Pancreas (tissue), 10 donors: ENCODE measurements at regions not wholly inside any gene's neighbourhood (a gene's known extent, or its start where the extent isn't known, plus 50 kb on each side); places are given as distances from the start of the nearest gene placed in this dataset.

Experiments used
- ATAC-seq, 4 donors: fragments of 200-7000 bp; cut with Tn5 transposase; one replicate each; pipeline versions ENCODE4 v1.8.0 to v1.9.1; 2020; ENCODE audit warnings: mild to moderate bottlenecking in 4 of 4, moderate library complexity in 4 of 4
- DNase-seq, 6 donors: peaks; one replicate each; pipeline ENCODE4 v3.0.0-alpha.2; 2020
- FAIRE-seq: peaks from 2 replicates; lab custom pipeline; 2012; peaks lifted over from hg19 to GRCh38; lab: Jason Lieb, UNC
- H3K27ac ChIP-seq, 4 donors: fragments of 200-600 bp; sonication (generic); 1 replicate in 3 of 4; 2 replicates in 1 of 4; pipeline versions ENCODE4 v1.5.0 to v1.8.0; 2020
- H3K27me3 ChIP-seq, 4 donors: fragments of 200-600 bp; one replicate each; pipeline ENCODE4 v1.8.0; 2021
- H3K36me3 ChIP-seq, 3 donors: fragments of 200-600 bp; sonication (generic) in 1 of 3; one replicate each; pipeline versions ENCODE4 v1.5.0 to v1.8.0; 2020 to 2021
- H3K4me1 ChIP-seq, 3 donors: fragments of 200-600 bp; one replicate each; pipeline ENCODE4 v1.8.0; 2021
- H3K4me3 ChIP-seq, 4 donors: fragments of 200-600 bp; sonication (generic) in 2 of 4; one replicate each; pipeline versions ENCODE4 v1.5.0 to v1.8.0; 2020 to 2021
- H3K9me3 ChIP-seq, 4 donors: fragments of 200-600 bp; one replicate each; pipeline ENCODE4 v1.8.0; 2021
- WGBS, 2 donors: extraction: QIAGEN DNeasy Blood & Tissue Kit; methylation state at CpG; one replicate each; pipeline ENCODE4 v1.1.7; 2013; 5-methylcytosine and 5-hydroxymethylcytosine counted together
- intact Hi-C, 3 donors: fragments of 100-400 bp; cut with DNase I; formaldehyde crosslinking; loops; one replicate each; pipeline versions ENCODE4 v1.11.1 to v1.14.2; 2022
- TF ChIP-seq, protein P1 (sequence below), 4 donors: fragments of 200-600 bp; sonication (generic) in 3 of 4; IDR thresholded peaks; one replicate each; pipeline versions ENCODE4 v1.5.0 to v1.8.0; 2021; ENCODE audit warnings: antibody characterized with exemption in 4 of 4
- donor health status: healthy with polysubstance abuse.
- donor health status: DM: no; HTN: no; CAD: no; lungs with moderate emphysema.
- donor health status: DM: no; HTN: no; CAD: no.
- donor health status: control.
- donor health status: control.
- donor health status: Bipolar disorder and iron deficiency.
- donor health status: DM: yes; HTN: yes; CAD: no.
- donor health status: DM: no; HTN: no; CAD: no.
- donor health status: DM: no; HTN: no; CAD: no.
- donor health status: DM: yes; HTN: yes; CAD: no.

- FAIRE-seq: no peak
These were observed 87.6 kb upstream of the PRB2 start for GRCh38 chr12:11482955-11483354.

GRCh38 chr12:11486623-11487444 is 91.5 kb upstream of the PRB2 start:
- no peak overlapping the region for H3K27ac ChIP-seq
- intact Hi-C loops: loop anchor here in 2 of 3 donors (10.0 kb wide), 2 partner anchors 252 to 712 kb away; no protein-coding TSS in a partner anchor
- no peaks in the 10 kb centered on the region for H3K27me3 ChIP-seq
- H3K36me3 ChIP-seq: no peaks in the 10 kb centered on the region
- WGBS, 2 donors: 23 to 24% methylated on average over 13 of the region's 13 CpGs
- TF ChIP-seq, protein P1, sequence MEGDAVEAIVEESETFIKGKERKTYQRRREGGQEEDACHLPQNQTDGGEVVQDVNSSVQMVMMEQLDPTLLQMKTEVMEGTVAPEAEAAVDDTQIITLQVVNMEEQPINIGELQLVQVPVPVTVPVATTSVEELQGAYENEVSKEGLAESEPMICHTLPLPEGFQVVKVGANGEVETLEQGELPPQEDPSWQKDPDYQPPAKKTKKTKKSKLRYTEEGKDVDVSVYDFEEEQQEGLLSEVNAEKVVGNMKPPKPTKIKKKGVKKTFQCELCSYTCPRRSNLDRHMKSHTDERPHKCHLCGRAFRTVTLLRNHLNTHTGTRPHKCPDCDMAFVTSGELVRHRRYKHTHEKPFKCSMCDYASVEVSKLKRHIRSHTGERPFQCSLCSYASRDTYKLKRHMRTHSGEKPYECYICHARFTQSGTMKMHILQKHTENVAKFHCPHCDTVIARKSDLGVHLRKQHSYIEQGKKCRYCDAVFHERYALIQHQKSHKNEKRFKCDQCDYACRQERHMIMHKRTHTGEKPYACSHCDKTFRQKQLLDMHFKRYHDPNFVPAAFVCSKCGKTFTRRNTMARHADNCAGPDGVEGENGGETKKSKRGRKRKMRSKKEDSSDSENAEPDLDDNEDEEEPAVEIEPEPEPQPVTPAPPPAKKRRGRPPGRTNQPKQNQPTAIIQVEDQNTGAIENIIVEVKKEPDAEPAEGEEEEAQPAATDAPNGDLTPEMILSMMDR (IDR thresholded peaks at IDR 0.05): peak; percentile 83 to 97 (median 94)
- ATAC-seq: peak; percentile 85 to 99 (median 98)
- no peak overlapping the region for H3K4me3 ChIP-seq
- peak in 5 of 6 donors; percentile 64 to 76 (median 72) for DNase-seq
- no peaks in the 10 kb centered on the region for H3K9me3 ChIP-seq
- peak; percentile 97 for FAIRE-seq
- no peaks in the 10 kb centered on the region for H3K4me1 ChIP-seq

More at GRCh38 chr12:11482955-11483354, 87.6 kb upstream of the PRB2 start:
- H3K9me3 ChIP-seq: no peaks in the 10 kb centered on the region
- DNase-seq (no peak), ATAC-seq (peak in 1 of 4 donors; percentile 23)
- H3K36me3 ChIP-seq: no peaks in the 10 kb centered on the region
- no peak overlapping the region for H3K27ac ChIP-seq
- H3K4me1 ChIP-seq: no peaks in the 10 kb centered on the region
- intact Hi-C loops: loop anchor here in 2 of 3 donors (10.0 kb wide), 2 partner anchors 248 to 708 kb away; no protein-coding TSS in a partner anchor
- WGBS, 2 donors: 22 to 32% methylated on average over 2 of the region's 2 CpGs
- TF ChIP-seq, protein P1 (IDR thresholded peaks at IDR 0.05): no peak
- H3K27me3 ChIP-seq: no peaks in the 10 kb centered on the region
- no peak overlapping the region for H3K4me3 ChIP-seq

GRCh38 chr12:11496157-11496851 is 100.9 kb upstream of the PRB2 start:
- Histone ChIP-seq H3K27ac (no peak overlapping the region), H3K27me3 (no peaks in the 10 kb centered on the region), H3K36me3 (no peaks in the 10 kb centered on the region), H3K4me3 (no peak overlapping the region), H3K9me3 (no peaks in the 10 kb centered on the region), H3K4me1 (peaks cover 0 to 3% (median 0%) of the 10 kb centered on the region in 3 donors)
- TF ChIP-seq, protein P1 (IDR thresholded peaks at IDR 0.05): no peak
- no peak for ATAC-seq
- FAIRE-seq: no peak
- intact Hi-C loops: no loop called here
- 75 to 84% methylated on average over 3 of the region's 3 CpGs for WGBS, 2 donors
- no peak for DNase-seq

DNA sequence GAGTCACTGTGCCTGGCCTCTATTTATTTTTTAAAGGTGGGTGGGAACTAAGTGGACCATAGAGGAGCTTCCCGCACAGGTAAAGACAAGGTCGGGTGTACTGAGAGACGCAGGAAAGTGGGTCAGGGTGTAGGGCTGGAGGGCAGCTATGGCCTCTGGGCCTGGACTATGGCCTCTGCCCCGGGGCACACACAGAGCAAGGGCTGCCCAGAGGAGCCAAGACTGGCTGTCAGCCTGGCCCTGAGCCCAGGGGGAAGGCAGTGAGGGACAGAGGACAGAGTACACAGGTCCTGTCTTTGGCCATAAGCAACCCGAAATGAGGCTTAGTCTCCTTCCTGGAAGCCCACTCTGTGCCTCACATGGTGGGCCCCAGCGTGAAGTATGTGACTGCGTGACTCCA is 102.1 kb upstream of the PRB2 start:
- FAIRE-seq (no peak), DNase-seq (no peak), ATAC-seq (no peak)
- Histone ChIP-seq H3K27me3 (no peaks in the 10 kb centered on the region), H3K9me3 (no peaks in the 10 kb centered on the region), H3K27ac (no peak overlapping the region), H3K4me1 (peaks cover 0 to 3% (median 0%) of the 10 kb centered on the region in 3 donors), H3K36me3 (no peaks in the 10 kb centered on the region), H3K4me3 (no peak overlapping the region)
- intact Hi-C loops: no loop called here
- TF ChIP-seq, protein P1 (IDR thresholded peaks at IDR 0.05): no peak
- WGBS, 2 donors: 79 to 83% methylated on average over 7 of the region's 7 CpGs
